Upper lobe of left lung (tissue), 4 donors: ENCODE measurements at regions not wholly inside any gene's neighbourhood (a gene's known extent, or its start where the extent isn't known, plus 50 kb on each side); places are given as distances from the start of the nearest gene placed in this dataset.

ENCODE experiments used
- EP300 ChIP-seq, 4 donors: sonication (generic); formaldehyde crosslinking; IDR thresholded peaks; one replicate each; pipeline ENCODE4 v1.5.1; 2017; ENCODE audit warnings: antibody characterized with exemption in 4 of 4, control low read depth in 2 of 4
- POLR2A ChIP-seq, 4 donors: fragments of 450-650 bp; IDR thresholded peaks; one replicate each; pipeline ENCODE4 v1.5.1; 2016 to 2017; ENCODE audit warnings: antibody characterized with exemption in 4 of 4, mild to moderate bottlenecking in 2 of 4
- POLR2AphosphoS5 ChIP-seq, 2 donors: sonication (generic); formaldehyde crosslinking; IDR thresholded peaks; one replicate each; pipeline ENCODE4 v1.5.1; 2017; ENCODE audit warnings: antibody characterized with exemption in 2 of 2
- TF ChIP-seq, protein P1 (sequence below), 6 experiments: fragments of 450-650 bp in 4 of 6; fragments of 200-600 bp in 2 of 6; sonication (generic) in 2 of 6; IDR thresholded peaks; one replicate each; pipeline ENCODE4 v1.5.1; 2016 to 2019; ENCODE audit warnings: antibody characterized with exemption in 6 of 6

DNA sequence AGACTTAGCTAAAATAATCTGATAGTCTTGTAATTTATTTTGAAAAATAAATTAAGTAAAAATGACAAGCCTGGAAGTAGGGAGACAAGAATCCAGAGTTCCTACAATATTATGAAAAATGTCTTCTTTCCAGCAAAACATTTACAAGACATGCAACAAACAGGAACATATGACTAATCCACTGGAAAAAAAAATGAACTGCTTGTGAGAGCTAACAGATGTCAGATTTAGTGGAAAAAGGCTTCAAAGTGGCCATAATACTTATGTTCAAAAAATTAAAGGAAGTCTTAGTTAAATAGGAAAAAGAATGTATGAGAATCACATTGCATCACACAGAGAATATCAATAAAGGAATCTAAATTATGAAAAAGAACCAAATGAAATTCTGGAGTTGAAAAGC is 2082.0 kb upstream of the PCDH20 start:
- TF ChIP-seq, protein P1, sequence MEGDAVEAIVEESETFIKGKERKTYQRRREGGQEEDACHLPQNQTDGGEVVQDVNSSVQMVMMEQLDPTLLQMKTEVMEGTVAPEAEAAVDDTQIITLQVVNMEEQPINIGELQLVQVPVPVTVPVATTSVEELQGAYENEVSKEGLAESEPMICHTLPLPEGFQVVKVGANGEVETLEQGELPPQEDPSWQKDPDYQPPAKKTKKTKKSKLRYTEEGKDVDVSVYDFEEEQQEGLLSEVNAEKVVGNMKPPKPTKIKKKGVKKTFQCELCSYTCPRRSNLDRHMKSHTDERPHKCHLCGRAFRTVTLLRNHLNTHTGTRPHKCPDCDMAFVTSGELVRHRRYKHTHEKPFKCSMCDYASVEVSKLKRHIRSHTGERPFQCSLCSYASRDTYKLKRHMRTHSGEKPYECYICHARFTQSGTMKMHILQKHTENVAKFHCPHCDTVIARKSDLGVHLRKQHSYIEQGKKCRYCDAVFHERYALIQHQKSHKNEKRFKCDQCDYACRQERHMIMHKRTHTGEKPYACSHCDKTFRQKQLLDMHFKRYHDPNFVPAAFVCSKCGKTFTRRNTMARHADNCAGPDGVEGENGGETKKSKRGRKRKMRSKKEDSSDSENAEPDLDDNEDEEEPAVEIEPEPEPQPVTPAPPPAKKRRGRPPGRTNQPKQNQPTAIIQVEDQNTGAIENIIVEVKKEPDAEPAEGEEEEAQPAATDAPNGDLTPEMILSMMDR (IDR thresholded peaks at IDR 0.05): no peak
- no peak for TF ChIP-seq EP300 (IDR thresholded peaks at IDR 0.05)
- TF ChIP-seq POLR2A (IDR thresholded peaks at IDR 0.05): no peak
- no peak for TF ChIP-seq POLR2AphosphoS5 (IDR thresholded peaks at IDR 0.05)
